Heart left ventricle (tissue), 16 donors: ENCODE measurements at regions not wholly inside any gene's neighbourhood (a gene's known extent, or its start where the extent isn't known, plus 50 kb on each side); places are given as distances from the start of the nearest gene placed in this dataset.

Experiments
- ATAC-seq, 4 donors: fragments of 200-7000 bp; cut with Tn5 transposase; one replicate each; pipeline ENCODE4 v1.9.1; 2020 to 2022; ENCODE audit warnings: moderate library complexity in 4 of 4, mild to moderate bottlenecking in 3 of 4, moderate number of reproducible peaks in 1 of 4
- DNase-seq, 5 donors: peaks; one replicate each; pipeline ENCODE4 v3.0.0-alpha.2; 2020
- H3K27ac ChIP-seq, 12 donors: fragments of 200-600 bp; sonication (generic) in 4 of 12; one replicate each; pipeline versions ENCODE4 v1.5.0 to v1.8.0; 2016 to 2022; ENCODE audit warnings: mild to moderate bottlenecking in 2 of 12
- H3K27me3 ChIP-seq, 9 donors: fragments of 200-600 bp; sonication (generic) in 2 of 9; one replicate each; pipeline versions ENCODE4 v1.5.1 to v1.8.0; 2016 to 2022; ENCODE audit warnings: mild to moderate bottlenecking in 3 of 9
- H3K36me3 ChIP-seq, 9 donors: fragments of 200-600 bp; sonication (generic) in 2 of 9; one replicate each; pipeline versions ENCODE4 v1.5.0 to v1.8.0; 2018 to 2022; ENCODE audit warnings: mild to moderate bottlenecking in 2 of 9
- H3K4me1 ChIP-seq, 12 donors: fragments of 200-600 bp; sonication (generic) in 4 of 12; one replicate each; pipeline versions ENCODE4 v1.5.0 to v1.8.0; 2016 to 2022; ENCODE audit warnings: mild to moderate bottlenecking in 3 of 12
- H3K4me3 ChIP-seq, 12 donors: fragments of 200-600 bp; sonication (generic) in 4 of 12; one replicate each; pipeline versions ENCODE4 v1.5.0 to v1.8.0; 2017 to 2022; ENCODE audit warnings: mild to moderate bottlenecking in 9 of 12, moderate library complexity in 4 of 12
- H3K9me3 ChIP-seq, 12 donors: fragments of 200-600 bp; sonication (generic) in 4 of 12; one replicate each; pipeline versions ENCODE4 v1.5.0 to v1.8.0; 2016 to 2022; ENCODE audit warnings: mild to moderate bottlenecking in 1 of 12
- CTCF ChIP-seq, 12 donors: fragments of 200-600 bp; sonication (generic) in 4 of 12; IDR thresholded peaks; one replicate each; pipeline versions ENCODE4 v1.5.0 to v1.8.0; 2018 to 2022; ENCODE audit warnings: antibody characterized with exemption in 12 of 12, mild to moderate bottlenecking in 5 of 12
- POLR2A ChIP-seq, 2 donors: fragments of 450-650 bp; IDR thresholded peaks; one replicate each; pipeline ENCODE4 v1.6.1; 2017; ENCODE audit warnings: antibody characterized with exemption in 2 of 2, mild to moderate bottlenecking in 2 of 2, moderate library complexity in 2 of 2
- WGBS, 4 donors: extraction: QIAGEN DNeasy Blood & Tissue Kit in 2 of 4; methylation state at CpG; one replicate each; pipeline versions ENCODE4 v1.1.5 to v1.1.7; 2013 to 2018; 5-methylcytosine and 5-hydroxymethylcytosine counted together
- intact Hi-C, 10 donors: fragments of 100-400 bp; cut with DNase I; formaldehyde crosslinking; loops; one replicate each; pipeline versions ENCODE4 v1.11.1 to v1.14.2; 2022
- donor health status: ischemic (EF 13 %, LVEDD 7.1; RV severe dilation, severe dysfunction).
- donor health status: healthy with polysubstance abuse.
- donor health status: DM: no; HTN: yes; CAD: no.
- donor health status: DM: no; HTN: no; CAD: no.
- donor health status: ischemic (EF 25% LVEDD 6.9; RV normal size, moderate dysfunction).
- donor health status: ischemic (EF 25% LVEDD 5.7; RV mildly dilated, moderate dysfunction).
- donor health status: healthy.
- donor health status: DM: yes; HTN: yes; CAD: no.
- donor health status: ischemic (EF 35%, LVEDD 5.7; RV mildly dilated, moderate dysfunction).
- donor health status: nonischemic (EF 11% LVEDD 7.7; RV severe dilation, severe dysfunction).
- donor health status: DM: yes; HTN: yes; CAD: no.
- donor health status: PGD.
- donor health status: ischemic (EF 29% LVEDD 5.4; RV normal size, mild dysfunction).
- donor health status: nonischemic (EF 23%, LVEDD 6.1; RV moderate dilation, normal function).

DNA sequence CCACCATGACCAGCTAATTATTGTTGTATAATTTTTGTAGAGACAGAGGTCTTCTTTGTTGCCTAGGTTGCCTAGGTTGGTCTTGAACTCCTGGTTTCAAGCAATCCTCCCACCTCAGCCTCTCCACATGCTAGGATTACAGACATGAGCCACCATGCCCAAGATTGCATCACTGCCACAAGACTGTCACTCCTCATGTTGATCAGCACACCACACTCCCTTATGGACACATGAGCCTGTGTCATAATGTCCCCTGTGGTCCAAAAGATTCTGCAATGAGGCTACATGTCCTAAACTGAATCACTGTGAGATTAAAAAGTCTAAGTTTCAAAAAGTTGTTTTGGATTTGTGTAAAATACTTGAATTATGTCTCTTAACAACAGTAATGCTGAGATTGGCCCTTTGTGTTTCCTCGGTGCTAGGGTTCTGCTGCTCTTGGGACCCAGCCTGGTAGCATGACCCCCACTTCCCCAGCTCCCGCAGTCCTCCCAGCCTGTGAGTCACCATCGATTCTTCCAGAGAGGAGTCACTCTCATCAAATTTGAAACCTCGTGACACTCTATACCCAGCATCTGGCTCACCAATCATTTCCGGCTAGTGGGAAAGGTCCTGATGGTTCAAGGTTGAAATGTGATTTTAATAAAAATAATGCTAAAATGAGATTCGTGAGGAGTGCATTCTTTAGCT lies 890.9 kb downstream of the VRK1 start:
- intact Hi-C loops = no loop called here
- TF ChIP-seq CTCF (IDR thresholded peaks at IDR 0.05) (no peak), POLR2A (IDR thresholded peaks at IDR 0.05) (no peak)
- DNase-seq (no peak), ATAC-seq (no peak)
- Histone ChIP-seq H3K36me3 (no peaks in the 10 kb centered on the region), H3K27ac (no peak overlapping the region), H3K4me3 (no peak overlapping the region), H3K27me3 (no peaks in the 10 kb centered on the region), H3K4me1 (no peaks in the 10 kb centered on the region), H3K9me3 (no peaks in the 10 kb centered on the region)
- WGBS, 4 donors = 86 to 91% (median 89%) methylated on average over 6 of the region's 6 CpGs

DNA sequence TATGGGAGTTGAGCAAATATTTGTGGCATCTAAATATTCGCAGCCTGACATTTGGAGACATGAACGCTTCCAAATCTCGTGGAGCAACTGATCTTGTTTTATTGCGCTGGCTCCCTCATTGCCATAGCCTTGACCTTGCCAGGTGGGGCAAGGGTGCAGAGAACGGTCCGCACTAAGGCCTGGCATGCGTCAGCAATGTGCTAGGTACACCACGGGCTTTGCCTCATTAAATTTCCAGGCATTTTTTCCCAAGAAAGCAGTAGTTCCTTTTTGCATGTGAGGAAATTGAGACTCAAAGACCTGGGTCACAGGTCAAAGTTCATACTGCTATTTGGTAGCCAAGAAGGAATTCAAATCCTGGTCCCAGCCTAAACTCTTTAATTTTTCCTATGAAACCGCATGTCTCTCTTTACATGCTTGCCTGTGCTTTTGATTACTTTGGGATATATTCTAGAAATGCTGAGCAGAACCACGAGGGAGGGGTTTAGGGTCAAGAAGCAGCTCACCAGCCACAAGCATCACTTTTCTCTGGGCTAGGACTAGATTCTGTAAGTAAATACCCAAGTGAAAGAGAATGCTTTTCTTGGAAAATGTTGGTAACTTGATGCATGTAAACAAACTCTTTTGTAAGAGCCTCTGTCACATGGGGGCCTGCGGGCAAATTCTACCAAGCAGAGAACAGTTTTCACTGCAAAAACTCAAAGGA lies 891.6 kb downstream of the VRK1 start:
- TF ChIP-seq POLR2A (IDR thresholded peaks at IDR 0.05) (no peak), CTCF (IDR thresholded peaks at IDR 0.05) (no peak)
- Histone ChIP-seq H3K27me3 (no peaks in the 10 kb centered on the region), H3K4me1 (no peaks in the 10 kb centered on the region), H3K27ac (no peak overlapping the region), H3K36me3 (no peaks in the 10 kb centered on the region), H3K4me3 (no peak overlapping the region), H3K9me3 (no peaks in the 10 kb centered on the region)
- intact Hi-C loops = no loop called here
- ATAC-seq (no peak), DNase-seq (no peak)
- 79 to 85% (median 84%) methylated on average over 11 of the region's 11 CpGs for WGBS, 4 donors

DNA sequence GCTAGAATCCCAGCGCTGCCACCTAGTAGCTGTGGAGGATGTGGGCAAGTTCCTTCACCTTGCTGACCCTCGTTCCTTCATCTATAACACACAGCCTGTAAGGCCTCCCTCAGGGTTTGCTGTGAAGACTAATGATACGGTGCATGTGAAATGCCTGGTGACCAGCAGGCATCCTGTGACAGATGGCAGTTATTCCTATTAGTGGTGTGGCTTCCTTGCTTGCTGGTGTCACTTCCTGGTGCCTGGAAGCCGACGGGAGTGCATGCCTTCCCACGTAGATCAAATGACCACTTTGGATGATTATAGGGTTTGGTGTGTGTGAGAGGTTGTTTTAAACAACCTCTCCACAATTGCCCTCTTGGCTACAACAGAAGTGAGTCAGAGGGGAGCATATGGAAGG lies 894.9 kb downstream of the VRK1 start:
- Histone ChIP-seq H3K4me1 (no peaks in the 10 kb centered on the region), H3K4me3 (no peak overlapping the region), H3K9me3 (no peaks in the 10 kb centered on the region), H3K27ac (no peak overlapping the region), H3K27me3 (no peaks in the 10 kb centered on the region), H3K36me3 (no peaks in the 10 kb centered on the region)
- intact Hi-C loops = no loop called here
- TF ChIP-seq CTCF (IDR thresholded peaks at IDR 0.05) (no peak), POLR2A (IDR thresholded peaks at IDR 0.05) (no peak)
- WGBS, 4 donors = 36 to 54% (median 43%) methylated on average over 6 of the region's 6 CpGs
- DNase-seq = no peak
- no peak for ATAC-seq

DNA sequence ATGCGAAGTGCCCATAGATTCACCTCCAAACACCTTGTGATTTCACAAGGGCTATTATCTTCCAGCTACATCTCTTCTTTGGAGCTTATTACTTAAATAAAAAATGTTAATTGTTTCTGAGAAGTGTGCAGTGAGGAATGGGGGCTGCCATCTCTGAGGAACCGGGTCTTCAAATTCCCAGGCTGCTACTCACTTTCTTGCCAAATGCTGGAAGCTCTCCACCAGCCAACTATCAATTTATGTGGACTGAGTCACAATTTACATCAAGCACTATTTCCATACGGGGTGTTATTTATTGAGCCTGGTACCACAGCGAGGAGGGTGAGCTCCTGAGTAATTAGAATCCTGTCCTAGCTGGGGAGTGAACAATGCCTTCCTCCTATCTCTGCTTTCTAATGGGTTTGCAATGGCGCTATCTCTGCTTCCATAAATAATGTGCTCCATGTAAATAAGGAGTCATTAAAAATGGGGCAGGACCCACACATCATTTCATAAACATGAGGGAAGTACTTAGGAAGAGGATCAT lies 898.3 kb downstream of the VRK1 start:
- peaks cover 0 to 8% (median 0%) of the 10 kb centered on the region in 12 donors for H3K9me3 ChIP-seq
- H3K4me3 ChIP-seq = no peak overlapping the region
- no peaks in the 10 kb centered on the region for H3K27me3 ChIP-seq
- intact Hi-C loops = no loop called here
- DNase-seq (no peak), ATAC-seq (no peak)
- WGBS, 4 donors = 81 to 85% (median 83%) methylated on average over 5 of the region's 5 CpGs
- no peaks in the 10 kb centered on the region for H3K36me3 ChIP-seq
- H3K27ac ChIP-seq = no peak overlapping the region
- no peaks in the 10 kb centered on the region for H3K4me1 ChIP-seq
- no peak for TF ChIP-seq CTCF (IDR thresholded peaks at IDR 0.05)
